HG02852 (cell line): ENCODE measurements at regions not wholly inside any gene's neighbourhood (a gene's known extent, or its start where the extent isn't known, plus 50 kb on each side); places are given as distances from the start of the nearest gene placed in this dataset.

ENCODE experiments used
- ATAC-seq: cut with Tn5 transposase; IDR thresholded peaks from one replicate; pipeline ENCODE4 v1.9.1; 2021; ENCODE audit warnings: mild to moderate bottlenecking, moderate library complexity; ENCODE audit not compliant: unreplicated experiment

DNA sequence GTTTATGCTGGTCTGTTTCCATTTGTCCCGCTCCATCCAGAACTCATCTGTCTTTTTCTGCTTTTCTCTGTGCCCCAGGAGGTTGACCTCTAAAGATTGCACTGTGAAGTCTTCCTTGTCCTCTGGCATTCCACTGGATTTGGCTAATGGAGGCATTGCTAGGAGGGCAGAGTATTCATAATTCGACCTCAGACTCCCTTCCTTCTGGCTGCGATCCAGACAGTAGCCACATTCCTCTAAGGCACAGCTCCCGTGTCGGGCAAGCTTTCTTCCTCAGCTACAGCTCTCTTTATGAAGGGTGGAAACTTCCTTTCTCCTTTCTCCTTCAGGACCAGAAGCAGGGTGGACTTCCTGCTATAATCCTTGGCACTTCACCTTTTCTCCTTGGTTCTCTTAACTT lies 175.9 kb downstream of the BAMBI start:
- ATAC-seq: no peak

DNA sequence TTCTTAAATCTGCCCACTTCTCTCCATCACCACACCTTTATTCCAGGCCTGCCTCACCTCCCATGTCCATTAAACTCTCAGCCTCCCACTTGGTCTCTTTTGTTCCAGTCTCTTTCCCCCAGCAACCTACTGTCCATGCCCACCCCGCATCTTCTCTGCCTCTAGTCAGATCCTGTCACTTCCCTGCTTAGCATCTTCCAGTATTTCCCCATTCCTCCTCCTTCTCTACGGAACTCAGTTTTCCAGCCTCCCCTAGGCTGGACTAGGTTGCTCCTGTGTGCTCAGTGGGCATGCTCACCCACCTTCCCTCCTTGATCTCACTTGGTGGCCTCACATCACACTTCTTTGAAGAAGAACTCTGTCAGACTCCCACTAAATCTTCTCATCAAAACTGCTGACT lies 179.8 kb downstream of the BAMBI start:
- no peak for ATAC-seq

DNA sequence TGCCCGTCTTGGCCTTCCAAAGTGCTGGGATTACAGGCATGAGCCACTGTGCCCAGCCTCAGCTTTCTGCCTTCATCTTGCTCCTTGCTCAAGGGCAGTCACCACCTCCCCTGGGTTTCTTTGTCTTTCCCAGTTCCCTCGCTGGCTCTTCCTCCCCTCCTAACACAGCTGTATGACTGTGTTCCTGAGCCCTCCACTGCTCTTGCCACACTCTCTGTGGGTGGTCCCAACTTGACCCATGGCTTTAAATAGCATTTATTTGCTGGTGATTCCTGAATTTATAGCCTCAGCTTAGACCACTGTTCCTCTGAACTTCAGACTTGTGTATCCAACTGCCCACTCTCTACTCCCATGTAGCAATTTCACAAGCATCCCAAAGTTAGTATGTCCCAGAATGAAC lies 181.3 kb downstream of the BAMBI start:
- ATAC-seq: no peak

DNA sequence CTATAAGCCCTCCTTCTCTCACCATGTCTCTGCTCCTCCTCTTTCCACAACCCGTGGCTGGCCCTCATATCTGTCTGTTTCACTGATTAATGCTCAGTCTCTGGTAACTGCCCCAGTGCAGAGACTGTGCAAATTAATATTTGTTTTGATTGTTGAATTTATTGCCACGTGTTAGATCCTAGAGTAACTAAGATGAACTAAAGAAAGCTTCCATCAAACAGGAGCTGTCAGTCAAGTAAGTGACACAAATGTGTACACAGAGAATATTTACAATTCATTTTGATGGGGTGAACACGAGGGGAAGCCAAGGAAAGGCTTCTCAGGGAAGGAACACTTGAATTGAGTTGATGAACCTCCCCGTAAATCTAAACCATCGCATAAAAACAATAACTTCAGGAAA lies 182.5 kb downstream of the BAMBI start:
- ATAC-seq: no peak

DNA sequence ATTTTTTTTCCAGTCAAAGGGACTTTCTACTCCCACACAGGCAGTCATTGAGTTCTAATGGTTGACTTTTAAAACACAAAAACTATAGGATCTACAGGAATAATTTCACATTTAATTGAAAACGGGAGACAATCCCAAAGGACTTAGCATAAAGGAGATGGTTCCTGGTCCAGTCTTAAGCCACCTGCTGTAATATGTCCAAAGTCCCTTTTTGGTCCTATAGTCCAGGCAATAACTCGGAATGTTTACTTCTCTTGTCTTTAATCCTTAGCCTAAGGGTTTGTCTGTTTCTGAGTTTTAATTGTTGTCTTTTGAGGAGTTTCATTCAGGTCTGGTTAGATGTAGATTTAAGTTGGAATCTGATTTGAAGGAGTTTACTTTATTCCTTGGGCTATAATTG lies 184.9 kb downstream of the BAMBI start:
- no peak for ATAC-seq

DNA sequence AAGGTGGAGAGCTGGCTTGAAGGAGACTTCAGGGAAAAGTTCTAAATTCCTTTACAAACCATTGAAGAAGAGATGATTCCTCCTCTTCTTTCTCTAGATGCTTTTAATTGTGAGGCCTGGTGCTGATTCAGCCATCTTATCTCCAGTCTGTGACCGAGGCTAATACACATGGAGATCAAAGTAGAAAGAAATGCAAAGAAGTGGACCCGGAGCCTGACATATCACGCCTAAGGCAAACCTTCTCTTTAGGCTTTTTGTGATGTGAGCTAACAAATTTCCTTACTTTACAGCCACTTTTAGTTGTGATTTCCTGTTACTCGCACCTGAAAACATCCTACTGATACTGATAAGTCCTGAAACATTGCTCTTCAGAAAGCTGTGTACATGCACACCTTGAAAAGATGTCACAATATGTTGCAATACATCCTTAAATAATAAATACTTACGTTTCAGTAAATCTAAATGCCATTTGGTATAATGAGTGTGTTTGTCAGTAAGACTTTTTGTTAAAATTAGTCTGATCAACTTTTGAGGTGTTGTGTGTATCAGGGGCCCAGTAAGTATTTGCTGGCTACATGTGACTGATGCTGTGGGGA lies 192.4 kb downstream of the BAMBI start:
- no peak for ATAC-seq

DNA sequence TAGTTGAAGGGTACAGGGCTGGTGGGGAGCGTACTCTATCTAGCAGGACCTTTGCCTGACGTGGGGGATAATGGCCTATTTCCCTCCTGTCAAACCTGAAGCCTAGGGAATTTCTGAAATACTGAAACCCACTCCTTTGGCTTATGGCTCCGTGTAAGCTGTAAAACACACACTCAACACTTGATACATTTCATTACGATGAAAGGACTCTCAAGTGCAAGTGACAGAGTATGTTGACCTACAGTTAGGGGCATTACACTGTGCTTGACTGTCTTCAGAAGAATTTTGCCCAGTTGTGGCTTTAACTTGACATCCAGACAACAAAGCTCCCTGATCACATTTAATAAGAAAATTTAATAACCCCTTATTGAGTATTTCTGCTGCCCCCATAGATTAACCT lies 194.3 kb downstream of the BAMBI start:
- ATAC-seq: no peak

DNA sequence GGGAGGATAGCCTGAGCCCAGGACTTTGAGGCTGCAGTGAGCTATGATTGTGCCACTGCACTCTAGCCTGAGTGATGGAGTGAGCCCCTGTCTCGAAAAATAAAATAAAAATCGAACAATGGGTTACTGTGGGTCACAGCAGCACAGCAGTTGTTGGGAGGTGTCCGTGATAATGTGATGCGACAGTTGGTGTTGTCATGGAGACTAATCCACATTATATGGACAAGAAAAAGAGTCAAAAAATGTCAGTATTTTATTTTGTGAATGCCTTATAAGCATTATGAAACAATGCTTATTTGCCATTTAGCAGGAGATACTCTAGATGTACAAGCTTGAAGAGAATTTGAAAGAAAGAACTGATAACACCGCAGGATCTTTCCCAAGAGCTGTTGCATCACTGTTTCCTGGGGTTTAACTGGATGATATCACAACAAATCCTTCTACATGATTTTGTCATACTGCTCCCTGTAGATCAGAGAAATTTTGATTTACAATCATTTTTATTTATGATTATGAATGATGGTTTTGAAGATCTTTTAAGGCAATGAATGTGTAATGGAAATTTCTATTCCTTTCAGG lies 195.4 kb downstream of the BAMBI start:
- ATAC-seq: no peak

DNA sequence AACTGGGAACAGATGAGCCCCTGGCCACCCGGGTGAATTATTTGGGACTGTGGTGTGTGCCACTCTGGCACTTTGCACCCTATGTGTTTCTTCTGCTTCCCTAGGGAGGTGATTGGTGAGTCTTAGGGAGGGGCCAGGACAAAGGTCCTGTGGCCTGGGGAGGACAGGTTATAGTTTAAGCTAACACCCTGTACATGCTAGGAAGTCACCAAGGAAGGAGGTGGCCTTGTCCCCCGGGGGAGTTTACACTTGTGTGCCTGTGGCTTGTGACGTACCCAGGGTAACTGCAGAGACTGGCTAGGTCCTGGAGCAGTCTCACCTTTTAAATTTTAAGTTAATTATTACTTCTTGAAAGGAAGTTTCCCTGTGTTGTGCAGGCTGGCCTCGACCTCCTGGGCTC lies 196.2 kb downstream of the BAMBI start:
- no peak for ATAC-seq

DNA sequence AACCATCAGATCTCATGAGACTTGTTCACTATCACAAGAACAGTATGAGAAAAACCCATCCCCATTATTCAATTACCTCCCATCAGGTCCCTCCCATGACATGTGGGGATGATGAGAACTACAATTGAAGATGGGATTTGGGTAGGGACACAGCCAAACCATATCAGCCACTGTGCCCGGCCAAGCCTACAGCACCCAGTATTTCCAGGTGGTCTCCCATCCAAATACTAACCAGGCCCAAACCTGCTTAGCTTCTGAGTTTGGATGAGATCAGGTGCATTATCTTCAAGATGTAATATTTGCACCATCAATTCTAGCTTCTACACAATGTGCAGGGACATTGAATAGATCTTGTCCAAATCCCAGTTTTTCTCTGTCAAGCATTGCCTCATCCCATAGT lies 196.9 kb downstream of the BAMBI start:
- ATAC-seq: no peak

DNA sequence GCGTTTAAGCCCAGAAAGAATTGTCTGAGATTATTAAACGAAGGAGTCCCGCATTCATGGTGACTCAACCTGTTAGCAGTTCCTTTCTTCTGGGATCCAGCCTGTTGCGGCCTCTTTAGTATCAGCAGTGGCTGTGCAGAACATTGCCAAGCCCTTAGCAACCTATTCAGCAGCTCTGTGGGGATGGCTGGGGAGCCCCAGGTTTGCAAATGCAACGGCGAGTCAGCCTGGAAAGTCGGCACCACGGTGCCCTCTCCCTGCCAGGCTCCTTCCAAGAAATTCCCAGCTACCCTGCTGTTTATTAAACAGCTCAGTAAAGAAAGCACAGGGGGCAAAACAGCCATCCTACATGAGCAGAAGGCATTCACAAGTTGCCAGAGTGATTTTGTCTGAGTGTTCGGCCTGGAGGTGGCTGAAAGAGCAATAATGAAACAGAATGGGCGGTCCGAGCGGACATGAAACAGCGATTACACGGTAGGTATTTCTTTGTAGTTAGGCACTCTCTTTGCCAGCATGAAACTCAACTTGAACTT lies 198.3 kb downstream of the BAMBI start:
- ATAC-seq: no peak

DNA sequence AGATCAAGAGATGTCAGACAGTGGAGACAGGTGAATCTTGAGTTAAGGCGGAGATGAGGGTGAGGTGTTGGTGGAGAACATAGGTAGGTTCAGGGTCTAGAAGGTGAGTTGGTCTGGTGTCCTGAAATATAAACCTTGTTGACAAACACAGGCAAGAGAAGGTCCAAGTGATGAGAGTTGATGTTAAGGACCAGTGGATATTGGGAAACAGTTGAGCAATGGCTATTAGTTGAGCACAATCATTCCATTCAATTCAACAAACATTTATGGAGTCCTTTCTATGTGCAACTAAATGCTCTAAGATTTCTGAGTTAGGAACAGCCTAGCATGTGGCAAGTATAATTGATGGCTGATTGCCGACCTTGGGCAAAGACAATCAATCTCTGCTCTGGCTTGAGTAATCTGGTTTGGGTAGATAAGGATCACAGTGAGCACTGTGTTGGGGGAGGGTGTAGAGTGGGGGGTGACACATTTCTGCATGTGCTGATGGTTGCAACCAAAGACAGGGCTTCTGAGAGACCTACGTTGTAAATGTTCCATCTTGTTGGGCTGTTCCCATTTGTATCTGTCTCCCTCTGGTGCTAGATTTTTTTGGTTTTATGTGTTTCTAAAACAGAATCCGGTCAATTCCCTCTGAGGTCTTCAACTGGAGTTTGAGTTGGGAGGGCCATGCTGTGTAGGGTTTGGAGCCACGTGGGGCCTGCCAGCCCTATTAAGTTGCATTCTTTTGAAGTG lies 201.1 kb downstream of the BAMBI start:
- no peak for ATAC-seq

DNA sequence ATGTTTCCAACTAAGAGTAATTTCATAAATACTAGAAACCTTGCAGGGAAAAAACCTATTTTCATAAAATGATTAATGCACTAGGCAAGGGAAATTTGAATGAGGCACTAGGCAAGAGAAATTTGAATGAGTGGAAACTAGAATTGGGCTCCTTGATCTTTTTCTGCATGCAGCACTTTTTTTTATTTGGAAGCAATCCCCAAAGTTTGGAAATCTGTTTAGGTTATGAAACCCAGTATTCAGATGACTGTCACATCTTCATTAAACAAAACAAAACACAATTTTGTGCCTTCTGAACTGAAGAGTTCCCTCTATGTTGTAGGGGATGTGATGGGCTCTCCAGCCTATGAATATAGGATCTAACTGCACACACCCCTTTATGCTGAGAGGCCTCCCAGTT lies 201.9 kb downstream of the BAMBI start:
- no peak for ATAC-seq

DNA sequence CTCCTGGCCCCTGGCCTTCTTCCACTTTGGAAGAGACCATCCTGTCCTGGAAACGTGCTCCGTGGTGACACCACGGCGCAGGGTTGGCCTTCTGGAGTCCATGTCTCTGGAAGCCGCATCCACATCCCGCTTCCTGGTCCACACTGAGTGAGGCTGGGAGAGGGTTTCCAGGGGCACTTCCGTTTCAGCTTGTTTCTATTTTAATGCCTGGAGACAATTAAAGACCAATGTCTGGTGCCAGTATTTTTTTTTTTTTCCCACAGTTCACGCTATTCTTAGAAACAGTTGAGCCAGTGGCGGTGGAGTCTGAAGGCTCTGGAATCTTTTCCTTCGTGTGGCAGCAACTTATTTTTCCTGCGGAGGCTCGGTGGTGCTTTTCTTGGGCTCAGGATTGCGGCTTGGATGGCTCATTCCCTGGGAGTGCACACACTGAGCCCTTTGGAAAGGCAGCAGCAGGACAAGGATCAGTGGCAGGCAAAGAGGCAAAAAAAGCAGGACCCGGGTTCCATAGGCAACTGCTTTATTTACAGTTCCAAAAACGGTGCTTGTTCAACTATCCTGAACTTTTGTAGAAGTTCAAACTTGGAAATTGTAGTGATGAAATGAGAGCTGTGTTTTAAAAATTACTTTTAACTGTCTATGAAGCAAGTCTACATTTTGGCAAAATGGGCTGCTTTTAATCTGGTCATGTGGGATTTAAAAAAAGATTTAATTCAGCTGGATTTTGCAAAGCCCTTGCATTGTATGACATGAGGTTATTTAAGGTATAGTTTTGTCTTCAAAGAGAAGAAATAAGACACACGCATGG lies 202.8 kb downstream of the BAMBI start:
- no peak for ATAC-seq

DNA sequence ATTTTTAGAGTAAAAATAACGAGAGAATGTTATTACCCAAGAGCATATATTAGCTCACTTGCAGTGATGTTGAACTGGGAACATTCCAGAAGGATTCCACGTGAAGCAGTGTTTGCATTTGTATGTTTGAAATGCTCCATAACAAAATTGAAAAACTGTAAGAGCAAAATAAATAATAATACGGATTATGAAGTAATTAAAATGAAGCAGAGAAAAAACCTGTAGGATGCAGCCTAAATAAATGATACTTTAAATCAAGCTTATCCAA lies 203.3 kb downstream of the BAMBI start:
- no peak for ATAC-seq

DNA sequence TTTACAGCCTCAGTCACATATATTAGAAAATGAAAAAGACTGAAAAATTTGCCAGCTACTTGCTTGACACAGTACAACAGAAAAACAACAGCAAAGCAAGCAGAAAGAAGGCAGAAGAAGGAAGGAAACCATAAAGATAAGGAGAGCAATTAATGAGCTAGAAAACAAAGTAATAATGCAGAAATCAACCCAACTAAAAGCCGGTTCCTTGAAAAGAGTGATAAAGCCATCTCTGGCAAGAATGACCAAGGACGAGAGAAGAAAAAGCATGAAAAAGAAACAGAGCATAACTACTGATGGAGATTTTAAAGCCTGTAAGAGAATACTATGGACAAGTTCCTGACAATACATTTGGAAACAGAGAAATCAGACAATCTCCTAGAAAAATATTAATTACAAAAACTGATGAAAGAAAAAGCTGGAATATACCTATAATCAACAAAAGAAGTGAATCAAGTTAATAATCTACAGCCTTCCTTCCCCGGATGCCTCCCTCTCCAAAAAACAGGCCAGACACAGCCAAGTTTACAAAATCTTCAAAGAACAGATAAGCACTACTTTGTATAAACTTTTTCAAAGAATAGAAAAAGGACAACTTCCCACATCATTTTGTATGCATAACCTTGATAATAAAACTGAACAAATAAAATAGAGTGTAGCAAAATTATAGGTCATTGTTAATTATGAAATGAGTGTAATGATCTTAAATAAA lies 204.0 kb downstream of the BAMBI start:
- no peak for ATAC-seq

DNA sequence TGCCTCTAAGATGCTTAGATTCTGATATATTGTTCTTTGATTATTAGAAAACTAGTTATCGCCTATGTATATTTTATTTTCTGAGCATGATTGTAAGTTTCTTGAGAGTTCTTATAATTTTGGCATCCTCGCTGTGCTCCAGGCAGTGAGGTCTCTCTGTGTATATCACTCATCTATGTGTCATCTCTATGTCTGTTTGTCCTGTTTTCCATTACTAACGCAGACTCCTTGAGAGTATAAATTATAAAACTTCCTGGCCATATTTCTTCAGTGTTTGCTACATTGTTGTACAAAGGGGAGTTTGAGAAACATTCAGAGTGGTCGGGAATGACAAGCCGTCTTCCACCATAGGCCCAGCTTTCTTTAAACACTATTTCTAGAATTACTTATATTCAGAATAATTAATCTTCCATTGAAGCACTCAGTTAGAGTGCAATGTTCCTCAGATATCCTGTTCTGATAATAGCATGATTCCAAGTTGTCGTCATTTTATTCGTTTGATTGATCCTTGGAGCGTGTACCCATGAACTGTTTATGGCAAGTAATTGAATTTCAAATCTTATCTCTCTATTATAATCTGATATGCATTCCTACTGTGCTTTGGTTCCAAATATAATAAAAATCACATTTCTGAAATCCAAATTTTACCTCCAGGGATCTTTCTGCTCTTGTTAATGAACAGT lies 206.6 kb downstream of the BAMBI start:
- no peak for ATAC-seq

DNA sequence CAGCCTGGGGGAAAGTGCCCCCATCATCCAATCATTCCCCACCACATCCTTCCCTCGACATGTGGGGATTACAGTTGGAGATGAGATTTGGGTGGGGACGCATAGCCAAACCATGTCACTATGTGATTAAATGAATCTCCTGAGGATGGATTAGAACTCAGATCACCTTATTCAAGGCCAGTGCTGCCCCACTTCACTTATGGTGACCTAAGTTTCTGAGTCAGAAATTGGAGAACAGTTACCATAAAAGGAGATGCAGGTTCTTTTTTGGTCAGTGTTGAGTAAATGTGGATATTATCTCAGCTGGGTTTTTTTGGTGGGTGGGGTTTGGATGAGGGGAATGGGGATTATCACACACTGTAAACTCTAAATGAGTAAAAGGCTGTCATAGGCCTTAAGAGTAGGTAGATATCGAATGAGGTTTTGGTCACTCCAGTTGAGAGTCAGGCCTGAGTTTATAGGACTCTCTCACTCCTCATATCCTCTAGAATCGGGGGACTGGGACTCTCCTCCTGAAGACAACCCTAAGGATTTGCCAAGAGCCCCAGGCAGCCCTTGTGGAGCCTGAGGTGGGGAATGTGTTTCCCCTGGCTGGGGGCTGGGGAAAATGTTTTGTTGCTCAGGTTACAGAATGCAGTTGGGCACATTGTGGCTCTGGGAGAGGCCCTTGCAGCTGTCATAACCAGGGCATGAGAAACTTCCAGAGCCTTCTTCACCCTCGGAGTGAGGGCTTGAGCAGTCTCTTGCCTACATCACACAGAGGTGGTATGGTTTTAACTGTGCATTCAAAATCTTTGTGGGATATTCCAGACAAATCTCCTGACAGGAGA lies 213.0 kb downstream of the BAMBI start:
- ATAC-seq: no peak

DNA sequence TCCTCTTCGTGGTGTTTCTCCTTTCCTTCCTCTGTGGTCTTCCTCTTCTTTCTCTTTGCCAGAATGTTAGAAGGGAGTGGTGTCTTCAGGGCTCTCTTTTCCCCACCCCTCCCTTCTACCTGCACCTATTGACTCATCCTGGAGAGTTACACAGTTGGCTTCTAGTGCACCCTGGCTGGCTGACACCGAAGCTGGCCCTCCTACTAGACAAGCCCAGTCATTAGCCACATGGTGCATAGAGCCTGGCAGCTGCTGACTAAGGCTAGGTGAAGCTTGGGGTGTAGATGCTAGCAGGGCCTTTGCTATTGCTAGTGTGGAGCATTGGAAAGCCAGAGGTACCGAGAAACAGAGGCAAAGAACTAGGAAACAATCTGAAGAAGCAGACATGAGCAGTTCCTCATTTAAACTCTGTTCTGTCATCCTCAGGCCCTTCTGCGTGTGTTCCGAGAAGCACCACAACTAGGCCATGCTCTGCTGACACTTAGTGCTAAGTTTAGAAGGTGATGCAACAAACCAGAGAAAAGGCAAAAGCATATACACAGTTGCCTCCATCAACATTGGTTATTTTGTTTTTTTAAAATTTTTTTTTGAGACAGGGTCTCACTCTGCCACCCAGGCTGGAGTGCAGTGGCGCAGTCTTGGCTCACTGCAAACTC lies 213.9 kb downstream of the BAMBI start:
- no peak for ATAC-seq
